Gastrocnemius medialis (tissue), 4 donors: ENCODE measurements at regions not wholly inside any gene's neighbourhood (a gene's known extent, or its start where the extent isn't known, plus 50 kb on each side); places are given as distances from the start of the nearest gene placed in this dataset.

Experiments
- CTCF ChIP-seq, 5 experiments: fragments of 450-650 bp in 3 of 5; fragments of 200-600 bp in 2 of 5; sonication (generic) in 2 of 5; IDR thresholded peaks in 4 of 5; conservative IDR thresholded peaks in 1 of 5; 1 replicate in 4 of 5; 2 replicates in 1 of 5; pipeline ENCODE4 v1.5.1; 2016 to 2019; ENCODE audit warnings: antibody characterized with exemption in 5 of 5, mild to moderate bottlenecking in 3 of 5, moderate library complexity in 3 of 5
- POLR2A ChIP-seq, 2 donors: fragments of 450-650 bp; IDR thresholded peaks; one replicate each; pipeline ENCODE4 v1.6.1; 2017; ENCODE audit warnings: antibody characterized with exemption in 2 of 2, mild to moderate bottlenecking in 2 of 2, moderate library complexity in 2 of 2

GRCh38 chr14:105980224-105980623, 453.8 kb downstream of the TMEM121 start:
- no peak for TF ChIP-seq CTCF (IDR thresholded peaks at IDR 0.05 in 4 of 5, conservative IDR thresholded peaks at IDR 0.05 in 1 of 5)
- TF ChIP-seq POLR2A (IDR thresholded peaks at IDR 0.05), result no peak
